Prostate gland (tissue), 2 donors: ENCODE measurements at regions not wholly inside any gene's neighbourhood (a gene's known extent, or its start where the extent isn't known, plus 50 kb on each side); places are given as distances from the start of the nearest gene placed in this dataset.

ENCODE experiments used
- CTCF ChIP-seq, 4 experiments: fragments of 200-600 bp in 2 of 4; fragments of 450-650 bp in 2 of 4; sonication (generic) in 2 of 4; IDR thresholded peaks; 1 replicate in 3 of 4; 2 replicates in 1 of 4; pipeline ENCODE4 v1.5.1; 2016 to 2019; ENCODE audit warnings: antibody characterized with exemption in 4 of 4, mild to moderate bottlenecking in 2 of 4, moderate library complexity in 2 of 4
- POLR2A ChIP-seq: fragments of 450-650 bp; IDR thresholded peaks from one replicate; pipeline ENCODE4 v1.6.1; 2016; ENCODE audit warnings: antibody characterized with exemption, mild to moderate bottlenecking
- POLR2AphosphoS5 ChIP-seq: sonication (generic); formaldehyde crosslinking; IDR thresholded peaks from one replicate; pipeline ENCODE4 v1.6.1; 2017; ENCODE audit warnings: antibody characterized with exemption

GRCh38 chr22:47533961-47534803 lies 771.7 kb downstream of the TBC1D22A start:
- TF ChIP-seq CTCF (IDR thresholded peaks at IDR 0.05): no peak
- peak; percentile 16 for TF ChIP-seq POLR2AphosphoS5
- no peak for TF ChIP-seq POLR2A
